ENCODE measurements at regions not wholly inside any gene's neighbourhood (a gene's known extent, or its start where the extent isn't known, plus 50 kb on each side); places are given as distances from the start of the nearest gene placed in this dataset.

- Histone ChIP-seq H3K9me3 (no peaks in the 10 kb centered on the region), H3K36me3 (no peaks in the 10 kb centered on the region), H3K4me3 (no peak overlapping the region), H3K27me3 (no peaks in the 10 kb centered on the region; the same call in 1 of the 2 replicates)
- no peak for DNase-seq
Observed at GRCh38 chr6:90770778-90771177, 183.9 kb upstream of the MAP3K7 start.

GRCh38 chr6:90765895-90766294 lies 179.0 kb upstream of the MAP3K7 start:
- no peak for DNase-seq
- H3K4me3 ChIP-seq, result no peak overlapping the region
- H3K36me3 ChIP-seq, result no peaks in the 10 kb centered on the region
- no peaks in the 10 kb centered on the region for H3K9me3 ChIP-seq
- peaks cover 2% of the 10 kb centered on the region for H3K27me3 ChIP-seq

- Histone ChIP-seq H3K27me3 (peaks cover 2% of the 10 kb centered on the region), H3K9me3 (no peaks in the 10 kb centered on the region), H3K36me3 (no peaks in the 10 kb centered on the region), H3K4me3 (no peak overlapping the region)
- DNase-seq, result no peak
Observed at GRCh38 chr6:90765491-90765890, 178.6 kb upstream of the MAP3K7 start.

- Histone ChIP-seq H3K4me3 (no peak overlapping the region), H3K27me3 (peaks cover 2% of the 10 kb centered on the region), H3K36me3 (no peaks in the 10 kb centered on the region), H3K9me3 (no peaks in the 10 kb centered on the region)
- DNase-seq, result no peak
Observed at GRCh38 chr6:90764001-90764400, 177.1 kb upstream of the MAP3K7 start.

- no peak for DNase-seq
- Histone ChIP-seq H3K9me3 (no peaks in the 10 kb centered on the region), H3K36me3 (no peaks in the 10 kb centered on the region), H3K27me3 (peaks cover 2% of the 10 kb centered on the region; the same call in 1 of the 2 replicates), H3K4me3 (no peak overlapping the region)
Observed at GRCh38 chr6:90759664-90760063, 172.8 kb upstream of the MAP3K7 start.

- no peak for DNase-seq
- no peak overlapping the region for H3K4me3 ChIP-seq
- no peaks in the 10 kb centered on the region for H3K9me3 ChIP-seq
- no peaks in the 10 kb centered on the region for H3K36me3 ChIP-seq
- H3K27me3 ChIP-seq, result peaks cover 2% of the 10 kb centered on the region; the same call in 1 of the 2 replicates
Observed at GRCh38 chr6:90758741-90759140, 171.9 kb upstream of the MAP3K7 start.

GRCh38 chr6:90753820-90754643 lies 167.2 kb upstream of the MAP3K7 start:
- H3K36me3 ChIP-seq, result no peaks in the 10 kb centered on the region
- H3K9me3 ChIP-seq, result no peaks in the 10 kb centered on the region
- H3K4me3 ChIP-seq, result no peak overlapping the region
- no peaks in the 10 kb centered on the region for H3K27me3 ChIP-seq
- DNase-seq, result no peak

GRCh38 chr6:90739802-90740201 lies 152.9 kb upstream of the MAP3K7 start:
- Histone ChIP-seq H3K9me3 (no peaks in the 10 kb centered on the region), H3K36me3 (no peaks in the 10 kb centered on the region), H3K4me3 (no peak overlapping the region), H3K27me3 (peaks cover 6% of the 10 kb centered on the region; the same call in 1 of the 2 replicates)
- DNase-seq, result no peak

- H3K27me3 ChIP-seq, result peaks cover 6% of the 10 kb centered on the region; the same call in 1 of the 2 replicates
- H3K4me3 ChIP-seq, result no peak overlapping the region
- no peaks in the 10 kb centered on the region for H3K9me3 ChIP-seq
- DNase-seq, result no peak
- H3K36me3 ChIP-seq, result no peaks in the 10 kb centered on the region
Observed at GRCh38 chr6:90739339-90739738, 152.5 kb upstream of the MAP3K7 start.

- Histone ChIP-seq H3K36me3 (no peaks in the 10 kb centered on the region), H3K4me3 (no peak overlapping the region), H3K9me3 (no peaks in the 10 kb centered on the region), H3K27me3 (no peaks in the 10 kb centered on the region)
- DNase-seq, result no peak
Observed at GRCh38 chr6:90730151-90730673, 143.3 kb upstream of the MAP3K7 start.

GRCh38 chr6:90729057-90729456 lies 142.2 kb upstream of the MAP3K7 start:
- DNase-seq, result no peak
- Histone ChIP-seq H3K36me3 (no peaks in the 10 kb centered on the region), H3K9me3 (no peaks in the 10 kb centered on the region), H3K27me3 (no peaks in the 10 kb centered on the region), H3K4me3 (no peak overlapping the region)

GRCh38 chr6:90722648-90723047 lies 135.8 kb upstream of the MAP3K7 start:
- no peaks in the 10 kb centered on the region for H3K27me3 ChIP-seq
- H3K36me3 ChIP-seq, result no peaks in the 10 kb centered on the region
- no peak overlapping the region for H3K4me3 ChIP-seq
- H3K9me3 ChIP-seq, result no peaks in the 10 kb centered on the region
- DNase-seq, result no peak

- DNase-seq, result no peak
- Histone ChIP-seq H3K4me3 (no peak overlapping the region), H3K36me3 (no peaks in the 10 kb centered on the region)
Observed at GRCh38 chr6:90720404-90720803, 133.5 kb upstream of the MAP3K7 start.

GRCh38 chr6:90719321-90720195 lies 132.7 kb upstream of the MAP3K7 start:
- no peak for DNase-seq
- Histone ChIP-seq H3K27me3 (no peaks in the 10 kb centered on the region), H3K9me3 (no peaks in the 10 kb centered on the region)

More at GRCh38 chr6:90720404-90720803, 133.5 kb upstream of the MAP3K7 start:
- H3K9me3 ChIP-seq, result no peaks in the 10 kb centered on the region
- no peaks in the 10 kb centered on the region for H3K27me3 ChIP-seq

GRCh38 chr6:90716376-90716775 lies 129.5 kb upstream of the MAP3K7 start:
- H3K4me3 ChIP-seq, result no peak overlapping the region
- H3K36me3 ChIP-seq, result no peaks in the 10 kb centered on the region
- H3K9me3 ChIP-seq, result no peaks in the 10 kb centered on the region
- no peak for DNase-seq
- no peaks in the 10 kb centered on the region for H3K27me3 ChIP-seq

More at GRCh38 chr6:90719321-90720195, 132.7 kb upstream of the MAP3K7 start:
- no peak overlapping the region for H3K4me3 ChIP-seq
- H3K36me3 ChIP-seq, result no peaks in the 10 kb centered on the region

GRCh38 chr6:90715093-90715655 lies 128.3 kb upstream of the MAP3K7 start:
- Histone ChIP-seq H3K9me3 (no peaks in the 10 kb centered on the region), H3K4me3 (no peak overlapping the region), H3K27me3 (no peaks in the 10 kb centered on the region), H3K36me3 (no peaks in the 10 kb centered on the region)
- DNase-seq, result peak; percentile 21

GRCh38 chr6:90714319-90714718 lies 127.4 kb upstream of the MAP3K7 start:
- Histone ChIP-seq H3K36me3 (no peaks in the 10 kb centered on the region), H3K4me3 (no peak overlapping the region), H3K9me3 (no peaks in the 10 kb centered on the region), H3K27me3 (no peaks in the 10 kb centered on the region)
- no peak for DNase-seq

Measured in MG63 (cell line).